GM10266 (cell line): ENCODE measurements at regions not wholly inside any gene's neighbourhood (a gene's known extent, or its start where the extent isn't known, plus 50 kb on each side); places are given as distances from the start of the nearest gene placed in this dataset.

Source experiments
- DNase-seq: peaks from one replicate; pipeline ENCODE4 v3.0.0; 2012; ENCODE audit errors: extremely low spot score
- CTCF ChIP-seq: IDR thresholded peaks from 2 replicates; pipeline ENCODE4 v1.5.1; 2012; ENCODE audit warnings: mild to moderate bottlenecking, low read depth; ENCODE audit not compliant: control insufficient read depth, insufficient read depth; ENCODE audit errors: missing control alignments

- DNase-seq: no peak
- TF ChIP-seq CTCF: no peak
Observed at GRCh38 chr4:35447474-35447873, 796.8 kb downstream of the ARAP2 start.

GRCh38 chr4:35459045-35459444, 785.3 kb downstream of the ARAP2 start:
- TF ChIP-seq CTCF: no peak
- DNase-seq: no peak

- no peak for DNase-seq
- no peak for TF ChIP-seq CTCF
Observed at GRCh38 chr4:35461931-35462659, 782.2 kb downstream of the ARAP2 start.

- no peak for TF ChIP-seq CTCF
- no peak for DNase-seq
Observed at GRCh38 chr4:35463251-35463952, 780.9 kb downstream of the ARAP2 start.

- TF ChIP-seq CTCF: no peak
- no peak for DNase-seq
Observed at GRCh38 chr4:35464964-35465528, 779.3 kb downstream of the ARAP2 start.

- no peak for DNase-seq
- TF ChIP-seq CTCF: no peak
Observed at GRCh38 chr4:35491093-35491492, 753.2 kb downstream of the ARAP2 start.

- DNase-seq: no peak
- TF ChIP-seq CTCF: no peak
Observed at GRCh38 chr4:35493977-35494376, 750.3 kb downstream of the ARAP2 start.
